GM12801 (cell line): ENCODE measurements at regions not wholly inside any gene's neighbourhood (a gene's known extent, or its start where the extent isn't known, plus 50 kb on each side); places are given as distances from the start of the nearest gene placed in this dataset.

Experiments
- TF ChIP-seq, protein P1 (sequence below): IDR thresholded peaks from one replicate; pipeline ENCODE4 v1.5.1; 2011; ENCODE audit warnings: control low read depth; ENCODE audit not compliant: insufficient read length; ENCODE audit errors: extremely low read depth

DNA sequence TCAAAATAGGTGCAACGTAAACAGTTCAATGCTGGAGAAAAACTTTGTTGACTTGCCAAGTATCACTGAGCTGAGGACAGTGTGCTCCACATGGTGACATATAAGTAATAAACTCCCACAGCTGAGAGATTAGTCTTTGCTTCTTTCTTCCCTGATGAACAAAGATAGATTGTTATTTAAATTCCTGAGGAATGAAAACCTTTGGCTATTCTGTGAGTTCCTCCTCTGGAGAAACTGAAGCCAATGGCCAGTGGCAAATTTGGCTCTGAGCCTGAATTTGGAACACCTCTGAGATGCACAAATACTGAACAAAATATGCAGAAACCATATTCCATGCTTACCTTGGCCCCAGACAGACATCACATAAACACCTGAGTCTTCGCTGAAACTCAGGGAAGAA, 63.3 kb downstream of the RPL22L1 start:
- TF ChIP-seq, protein P1, sequence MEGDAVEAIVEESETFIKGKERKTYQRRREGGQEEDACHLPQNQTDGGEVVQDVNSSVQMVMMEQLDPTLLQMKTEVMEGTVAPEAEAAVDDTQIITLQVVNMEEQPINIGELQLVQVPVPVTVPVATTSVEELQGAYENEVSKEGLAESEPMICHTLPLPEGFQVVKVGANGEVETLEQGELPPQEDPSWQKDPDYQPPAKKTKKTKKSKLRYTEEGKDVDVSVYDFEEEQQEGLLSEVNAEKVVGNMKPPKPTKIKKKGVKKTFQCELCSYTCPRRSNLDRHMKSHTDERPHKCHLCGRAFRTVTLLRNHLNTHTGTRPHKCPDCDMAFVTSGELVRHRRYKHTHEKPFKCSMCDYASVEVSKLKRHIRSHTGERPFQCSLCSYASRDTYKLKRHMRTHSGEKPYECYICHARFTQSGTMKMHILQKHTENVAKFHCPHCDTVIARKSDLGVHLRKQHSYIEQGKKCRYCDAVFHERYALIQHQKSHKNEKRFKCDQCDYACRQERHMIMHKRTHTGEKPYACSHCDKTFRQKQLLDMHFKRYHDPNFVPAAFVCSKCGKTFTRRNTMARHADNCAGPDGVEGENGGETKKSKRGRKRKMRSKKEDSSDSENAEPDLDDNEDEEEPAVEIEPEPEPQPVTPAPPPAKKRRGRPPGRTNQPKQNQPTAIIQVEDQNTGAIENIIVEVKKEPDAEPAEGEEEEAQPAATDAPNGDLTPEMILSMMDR, result no peak

GRCh38 chr3:170806141-170806540, 63.9 kb downstream of the RPL22L1 start:
- TF ChIP-seq, protein P1, result no peak

DNA sequence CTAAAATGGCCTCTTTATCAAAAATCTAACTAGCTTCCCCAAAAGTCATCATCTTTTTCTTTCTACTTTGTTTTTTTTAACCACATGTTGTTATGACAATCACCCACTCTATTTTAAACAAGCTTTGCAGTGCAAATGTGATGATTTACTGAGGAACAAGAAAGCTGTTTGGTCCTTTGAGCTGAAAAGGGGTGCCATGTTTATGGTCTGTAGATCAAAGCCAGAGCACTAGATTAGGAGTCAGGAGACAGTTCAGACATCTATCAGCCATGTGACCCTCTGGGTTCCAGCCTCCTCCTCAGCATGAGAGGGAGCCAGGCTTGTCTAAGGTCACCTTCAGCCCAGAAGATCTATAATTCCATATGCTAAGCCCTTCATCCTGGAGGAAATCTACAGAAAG, 65.9 kb downstream of the RPL22L1 start:
- TF ChIP-seq, protein P1, result no peak

DNA sequence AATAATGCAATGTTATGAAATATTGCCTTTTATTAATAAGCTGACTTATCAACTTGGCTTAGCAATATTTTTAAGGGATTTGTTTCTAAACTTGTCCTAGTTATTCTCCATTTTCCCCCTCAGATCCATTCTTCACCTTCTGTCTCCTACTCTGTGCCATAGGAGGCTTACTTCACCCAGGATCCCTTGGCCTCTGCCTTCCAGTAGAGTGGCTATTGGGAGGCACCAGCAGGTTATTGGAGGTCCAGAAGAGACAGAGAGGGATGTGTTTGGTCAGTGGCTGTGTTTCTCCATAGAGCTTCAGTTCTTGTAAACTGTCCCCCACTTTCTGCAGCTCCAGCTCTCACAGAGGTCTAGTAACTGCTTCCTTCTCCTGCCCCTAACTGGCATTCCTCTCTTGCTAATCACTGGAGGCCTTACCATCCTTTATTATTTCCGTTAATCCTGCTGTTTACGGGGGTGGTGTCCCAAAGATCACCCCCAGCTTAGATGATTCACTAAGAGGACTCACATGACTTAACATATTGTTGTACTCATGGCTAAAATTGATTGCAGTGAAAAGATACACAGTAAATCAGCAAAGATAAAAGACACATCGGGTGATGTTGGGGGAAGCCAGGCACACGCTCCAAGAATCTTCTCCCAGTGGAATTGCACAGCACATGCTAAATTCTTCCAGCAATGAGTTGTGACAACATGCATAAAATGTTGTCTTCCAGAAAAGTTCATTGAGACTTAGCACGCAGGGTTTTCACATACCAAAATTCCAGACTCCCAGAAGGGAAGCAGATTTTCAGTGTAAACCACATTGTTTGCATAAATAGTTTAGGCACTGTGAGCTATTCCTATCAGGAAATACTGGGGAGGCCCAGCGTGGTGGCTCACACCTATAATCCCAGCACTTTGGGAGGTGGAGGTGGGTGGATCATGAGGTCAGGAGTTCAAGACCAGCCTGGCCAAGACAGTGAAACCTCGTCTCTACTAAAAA, 67.5 kb downstream of the RPL22L1 start:
- TF ChIP-seq, protein P1, result no peak

DNA sequence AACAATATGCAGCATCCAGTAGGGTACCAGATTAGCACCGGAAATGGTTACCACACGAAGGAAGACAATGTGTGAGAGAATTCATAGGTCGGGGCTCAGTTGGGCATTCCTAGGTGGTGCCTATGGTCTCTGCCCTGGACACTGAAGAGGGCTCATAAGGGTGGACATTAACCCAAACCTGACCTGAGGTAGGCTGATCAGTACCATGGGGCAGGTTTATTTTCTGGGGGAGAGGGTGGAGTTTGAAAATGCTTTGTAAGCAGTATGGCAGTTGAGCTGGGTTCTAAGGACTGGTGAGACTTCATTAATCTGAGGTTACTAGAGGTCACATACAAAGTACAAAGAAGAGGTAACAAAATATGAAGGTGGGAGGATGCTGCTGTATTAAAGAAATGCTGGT, 68.4 kb downstream of the RPL22L1 start:
- TF ChIP-seq, protein P1, result no peak

GRCh38 chr3:170799009-170799408, 71.0 kb downstream of the RPL22L1 start:
- TF ChIP-seq, protein P1, result no peak

DNA sequence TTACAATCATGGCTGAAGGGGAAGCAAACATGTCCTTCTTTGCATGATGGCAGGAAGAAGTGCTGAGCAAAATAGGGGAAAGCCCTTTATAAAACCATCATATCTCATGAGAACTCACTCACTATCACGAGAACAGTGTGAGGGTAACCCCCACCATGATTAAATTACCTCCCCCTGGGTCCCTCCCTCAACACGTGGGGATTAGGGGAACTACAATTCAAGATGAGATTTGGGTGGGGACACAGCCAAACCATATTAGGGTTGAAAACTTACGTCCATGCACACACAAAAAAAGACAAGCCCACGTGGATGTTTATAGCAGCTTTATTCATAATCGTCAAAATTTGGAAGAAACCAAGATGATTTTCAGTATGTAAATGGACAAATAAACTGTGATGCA, 72.3 kb downstream of the RPL22L1 start:
- TF ChIP-seq, protein P1, result no peak
